Neural progenitor cell (in vitro differentiated cells): ENCODE measurements at regions not wholly inside any gene's neighbourhood (a gene's known extent, or its start where the extent isn't known, plus 50 kb on each side); places are given as distances from the start of the nearest gene placed in this dataset.

Experiments
- DNase-seq: peaks from one replicate; pipeline ENCODE4 v3.0.0-alpha.2; 2016; ENCODE audit warnings: low spot score
- H2AFZ ChIP-seq: fragments of 200-600 bp; sonication (generic); replicated peaks from 2 replicates; pipeline ENCODE4 v1.6.1; 2016; ENCODE audit warnings: antibody characterized with exemption
- H3F3A ChIP-seq: fragments of 200-600 bp; sonication (generic); 2 replicates; pipeline ENCODE4 v1.6.1; 2016; ENCODE audit warnings: antibody characterized with exemption, low read depth
- H3K27ac ChIP-seq: fragments of 200-600 bp; sonication (generic); 2 replicates; pipeline ENCODE4 v1.5.1; 2016; ENCODE audit warnings: mild to moderate bottlenecking
- H3K27me3 ChIP-seq: fragments of 200-600 bp; sonication (generic); 2 replicates; pipeline ENCODE4 v1.6.1; 2016; ENCODE audit warnings: mild to moderate bottlenecking, moderate library complexity
- H3K36me3 ChIP-seq: fragments of 200-600 bp; sonication (generic); 2 replicates; pipeline ENCODE4 v1.5.1; 2016
- H3K4me1 ChIP-seq: fragments of 200-600 bp; sonication (generic); 2 replicates; pipeline ENCODE4 v1.6.1; 2016; ENCODE audit warnings: mixed run types
- H3K4me2 ChIP-seq: fragments of 200-600 bp; sonication (generic); 2 replicates; pipeline ENCODE4 v1.6.1; 2016
- H3K4me3 ChIP-seq: fragments of 200-600 bp; sonication (generic); 2 replicates; pipeline ENCODE4 v1.5.1; 2016
- H3K79me2 ChIP-seq: fragments of 200-600 bp; sonication (generic); 2 replicates; pipeline ENCODE4 v1.6.1; 2016; ENCODE audit warnings: low read depth
- H3K9ac ChIP-seq: fragments of 200-600 bp; sonication (generic); 2 replicates; pipeline ENCODE4 v1.6.1; 2016
- H3K9me3 ChIP-seq: fragments of 200-600 bp; sonication (generic); 2 replicates; pipeline ENCODE4 v1.5.1; 2016; ENCODE audit warnings: low read depth
- H4K20me1 ChIP-seq: fragments of 200-600 bp; sonication (generic); 2 replicates; pipeline ENCODE4 v1.6.1; 2016; ENCODE audit warnings: low read depth
- H3K27ac Mint-ChIP-seq: 3 replicates; pipeline ENCODE4 v1.8.0; 2021; ENCODE audit warnings: mixed read lengths
- H3K27me3 Mint-ChIP-seq: 2 replicates; pipeline ENCODE4 v1.8.0; 2022; ENCODE audit warnings: low read depth, mild to moderate bottlenecking, inconsistent platforms, moderate library complexity, mixed read lengths; ENCODE audit not compliant: insufficient read depth
- H3K36me3 Mint-ChIP-seq: 3 replicates; pipeline ENCODE4 v1.8.0; 2021; ENCODE audit warnings: mixed read lengths
- H3K4me1 Mint-ChIP-seq: 3 replicates; pipeline ENCODE4 v1.8.0; 2021; ENCODE audit warnings: mixed read lengths
- H3K4me3 Mint-ChIP-seq: 3 replicates; pipeline ENCODE4 v1.8.0; 2021; ENCODE audit warnings: mild to moderate bottlenecking, moderate library complexity, mixed read lengths
- H3K9me3 Mint-ChIP-seq: 3 replicates; pipeline ENCODE4 v1.8.0; 2020; ENCODE audit warnings: mixed read lengths
- EZH2 ChIP-seq: fragments of 200-600 bp; sonication (generic); IDR thresholded peaks from 2 replicates; pipeline ENCODE4 v1.6.1; 2017; ENCODE audit warnings: antibody characterized with exemption, mild to moderate bottlenecking, moderate library complexity
- EZH2phosphoT487 ChIP-seq: fragments of 200-600 bp; sonication (generic); IDR thresholded peaks from 2 replicates; pipeline ENCODE4 v1.6.1; 2017; ENCODE audit warnings: antibody characterized with exemption
- TF ChIP-seq, protein P1 (sequence below): fragments of 200-600 bp; sonication (generic); IDR thresholded peaks from 2 replicates; pipeline ENCODE4 v1.5.1; 2017; ENCODE audit warnings: antibody characterized with exemption, mild to moderate bottlenecking

DNA sequence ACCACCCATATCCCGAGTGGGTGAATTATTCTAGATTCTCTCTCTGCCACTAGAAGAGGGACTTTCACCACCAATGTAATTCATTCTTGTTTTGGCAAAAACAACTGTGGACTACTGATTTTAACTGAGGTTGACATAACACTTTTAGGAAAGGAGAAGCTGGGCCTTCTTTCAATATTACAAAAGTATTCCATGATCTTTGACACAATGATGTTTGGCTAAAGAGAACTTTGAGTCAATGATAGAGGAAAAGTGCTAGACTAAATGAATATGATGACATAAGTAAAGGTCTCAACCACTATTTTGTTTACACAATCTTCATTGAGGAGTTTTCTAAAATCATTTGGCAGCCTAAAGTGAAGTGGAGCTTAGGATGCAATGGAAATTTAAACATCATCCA lies 336.9 kb upstream of the PDE4D start:
- Histone ChIP-seq H3K36me3 (no peaks in the 10 kb centered on the region), H4K20me1 (no peaks in the 10 kb centered on the region), H3K27ac (no peak overlapping the region), H3K4me3 (no peak overlapping the region), H3K27me3 (no peaks in the 10 kb centered on the region), H2AFZ (no peak overlapping the region), H3K4me2 (no peak overlapping the region), H3K9ac (no peak overlapping the region), H3K79me2 (no peaks in the 10 kb centered on the region), H3F3A (no peaks in the 10 kb centered on the region), H3K9me3 (no peaks in the 10 kb centered on the region), H3K4me1 (no peaks in the 10 kb centered on the region)
- H3K36me3 Mint-ChIP-seq, result no peaks in the 10 kb centered on the region
- H3K4me1 Mint-ChIP-seq, result no peaks in the 10 kb centered on the region
- no peak overlapping the region for H3K27ac Mint-ChIP-seq
- H3K9me3 Mint-ChIP-seq, result no peaks in the 10 kb centered on the region
- TF ChIP-seq EZH2, result no peak
- TF ChIP-seq, protein P1, sequence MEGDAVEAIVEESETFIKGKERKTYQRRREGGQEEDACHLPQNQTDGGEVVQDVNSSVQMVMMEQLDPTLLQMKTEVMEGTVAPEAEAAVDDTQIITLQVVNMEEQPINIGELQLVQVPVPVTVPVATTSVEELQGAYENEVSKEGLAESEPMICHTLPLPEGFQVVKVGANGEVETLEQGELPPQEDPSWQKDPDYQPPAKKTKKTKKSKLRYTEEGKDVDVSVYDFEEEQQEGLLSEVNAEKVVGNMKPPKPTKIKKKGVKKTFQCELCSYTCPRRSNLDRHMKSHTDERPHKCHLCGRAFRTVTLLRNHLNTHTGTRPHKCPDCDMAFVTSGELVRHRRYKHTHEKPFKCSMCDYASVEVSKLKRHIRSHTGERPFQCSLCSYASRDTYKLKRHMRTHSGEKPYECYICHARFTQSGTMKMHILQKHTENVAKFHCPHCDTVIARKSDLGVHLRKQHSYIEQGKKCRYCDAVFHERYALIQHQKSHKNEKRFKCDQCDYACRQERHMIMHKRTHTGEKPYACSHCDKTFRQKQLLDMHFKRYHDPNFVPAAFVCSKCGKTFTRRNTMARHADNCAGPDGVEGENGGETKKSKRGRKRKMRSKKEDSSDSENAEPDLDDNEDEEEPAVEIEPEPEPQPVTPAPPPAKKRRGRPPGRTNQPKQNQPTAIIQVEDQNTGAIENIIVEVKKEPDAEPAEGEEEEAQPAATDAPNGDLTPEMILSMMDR, result no peak
- no peak for TF ChIP-seq EZH2phosphoT487
- H3K4me3 Mint-ChIP-seq, result no peak overlapping the region
- no peak for DNase-seq
- no peaks in the 10 kb centered on the region for H3K27me3 Mint-ChIP-seq

DNA sequence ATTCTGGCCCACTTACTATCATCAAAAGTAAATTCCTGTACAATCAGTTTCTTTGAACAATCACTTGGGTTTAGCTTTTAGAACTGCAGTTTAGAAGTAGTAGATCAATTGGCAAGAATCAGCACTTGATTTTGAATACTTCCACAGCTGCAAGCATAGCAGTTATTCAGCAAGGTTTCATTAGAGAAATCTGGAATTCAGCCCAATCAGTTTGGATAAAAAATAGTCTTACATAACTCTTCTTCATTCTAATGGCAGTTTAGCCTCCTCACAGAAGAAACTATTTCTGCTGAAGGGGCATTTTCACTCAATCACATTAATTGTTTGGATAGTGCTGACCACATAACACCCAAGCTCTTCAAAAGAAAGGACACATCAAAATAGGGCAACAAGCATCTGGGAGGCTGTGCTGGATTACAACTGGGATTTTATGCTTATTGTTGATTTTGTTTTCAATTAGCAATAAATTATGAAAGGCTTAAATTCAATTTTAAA lies 336.2 kb upstream of the PDE4D start:
- Histone ChIP-seq H3F3A (no peaks in the 10 kb centered on the region), H3K79me2 (no peaks in the 10 kb centered on the region), H3K27me3 (no peaks in the 10 kb centered on the region), H3K36me3 (no peaks in the 10 kb centered on the region), H2AFZ (no peak overlapping the region), H4K20me1 (no peaks in the 10 kb centered on the region), H3K4me2 (no peak overlapping the region), H3K9ac (no peak overlapping the region), H3K27ac (no peak overlapping the region), H3K4me3 (no peak overlapping the region), H3K4me1 (no peaks in the 10 kb centered on the region), H3K9me3 (no peaks in the 10 kb centered on the region)
- Mint-ChIP-seq H3K4me1 (no peaks in the 10 kb centered on the region), H3K4me3 (no peak overlapping the region), H3K27me3 (no peaks in the 10 kb centered on the region), H3K27ac (no peak overlapping the region), H3K36me3 (no peaks in the 10 kb centered on the region), H3K9me3 (no peaks in the 10 kb centered on the region)
- no peak for DNase-seq
- TF ChIP-seq EZH2, result no peak

DNA sequence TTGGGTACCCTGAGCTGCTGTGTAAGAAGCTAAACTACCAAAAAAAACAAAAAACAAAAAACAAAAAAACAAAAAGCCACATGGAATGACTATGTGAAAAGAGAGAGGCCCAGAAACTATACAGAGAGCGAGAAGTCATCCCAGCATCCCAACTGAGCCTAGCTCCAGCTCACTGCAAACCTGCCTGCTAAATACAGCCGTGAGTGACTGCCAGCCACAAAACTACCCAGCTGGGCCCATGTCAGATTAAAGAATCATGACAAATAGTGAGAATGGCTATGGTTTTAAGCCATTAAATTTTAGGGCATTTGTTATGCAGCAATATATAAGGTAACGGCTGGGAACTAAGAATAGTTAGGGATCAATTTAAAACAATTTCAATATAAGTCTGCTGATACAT lies 335.1 kb upstream of the PDE4D start:
- H3K9me3 ChIP-seq, result no peaks in the 10 kb centered on the region
- H3F3A ChIP-seq, result no peaks in the 10 kb centered on the region
- Mint-ChIP-seq H3K27ac (no peak overlapping the region), H3K9me3 (no peaks in the 10 kb centered on the region), H3K4me3 (no peak overlapping the region), H3K27me3 (no peaks in the 10 kb centered on the region), H3K36me3 (no peaks in the 10 kb centered on the region), H3K4me1 (no peaks in the 10 kb centered on the region)
- H4K20me1 ChIP-seq, result no peaks in the 10 kb centered on the region
- H3K36me3 ChIP-seq, result no peaks in the 10 kb centered on the region
- no peak for TF ChIP-seq EZH2phosphoT487
- TF ChIP-seq EZH2, result no peak
- TF ChIP-seq, protein P1, result no peak
- H3K27me3 ChIP-seq, result no peaks in the 10 kb centered on the region
- no peak overlapping the region for H3K4me2 ChIP-seq
- no peaks in the 10 kb centered on the region for H3K79me2 ChIP-seq
- no peak overlapping the region for H3K9ac ChIP-seq
- no peak overlapping the region for H3K27ac ChIP-seq
- no peaks in the 10 kb centered on the region for H3K4me1 ChIP-seq
- H2AFZ ChIP-seq, result no peak overlapping the region
- no peak overlapping the region for H3K4me3 ChIP-seq
- DNase-seq, result no peak

DNA sequence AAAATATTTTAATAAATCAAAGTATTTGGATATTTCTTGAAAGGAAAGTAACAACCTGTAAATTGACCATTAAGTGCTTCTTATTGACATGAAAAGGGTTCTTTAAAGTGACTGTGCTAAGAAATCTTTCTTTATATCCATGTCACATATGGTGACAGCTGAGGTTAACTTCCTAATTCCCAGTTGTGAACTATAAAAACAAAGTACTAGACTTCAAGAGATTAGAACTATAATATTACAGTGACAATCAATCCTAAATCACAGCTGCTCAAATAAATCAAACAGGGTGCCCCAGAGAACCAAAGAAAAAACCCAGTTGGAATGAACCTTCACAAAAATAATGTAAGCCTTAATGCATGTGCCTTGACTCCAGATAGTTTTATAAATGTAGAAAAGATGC lies 332.6 kb upstream of the PDE4D start:
- no peaks in the 10 kb centered on the region for H3K4me1 Mint-ChIP-seq
- H3K79me2 ChIP-seq, result no peaks in the 10 kb centered on the region
- H3K27me3 Mint-ChIP-seq, result no peaks in the 10 kb centered on the region
- no peaks in the 10 kb centered on the region for H3K36me3 ChIP-seq
- H3K27me3 ChIP-seq, result no peaks in the 10 kb centered on the region
- no peak overlapping the region for H3K4me3 Mint-ChIP-seq
- no peak for DNase-seq
- H3F3A ChIP-seq, result no peaks in the 10 kb centered on the region
- H4K20me1 ChIP-seq, result no peaks in the 10 kb centered on the region
- no peak overlapping the region for H3K27ac ChIP-seq
- TF ChIP-seq EZH2 (no peak), EZH2phosphoT487 (no peak)
- H3K4me3 ChIP-seq, result no peak overlapping the region
- no peaks in the 10 kb centered on the region for H3K4me1 ChIP-seq
- no peak overlapping the region for H3K4me2 ChIP-seq
- H2AFZ ChIP-seq, result no peak overlapping the region
- no peaks in the 10 kb centered on the region for H3K9me3 Mint-ChIP-seq
- H3K9ac ChIP-seq, result no peak overlapping the region
- no peaks in the 10 kb centered on the region for H3K36me3 Mint-ChIP-seq
- H3K9me3 ChIP-seq, result no peaks in the 10 kb centered on the region
- H3K27ac Mint-ChIP-seq, result no peak overlapping the region
